Adrenal gland (tissue), 5 donors: ENCODE measurements at regions not wholly inside any gene's neighbourhood (a gene's known extent, or its start where the extent isn't known, plus 50 kb on each side); places are given as distances from the start of the nearest gene placed in this dataset.

ENCODE experiments used
- POLR2A ChIP-seq, 2 donors: fragments of 450-650 bp; IDR thresholded peaks; one replicate each; pipeline ENCODE4 v1.6.1; 2017; ENCODE audit warnings: antibody characterized with exemption in 2 of 2, mild to moderate bottlenecking in 2 of 2, moderate library complexity in 1 of 2
- TF ChIP-seq, protein P1 (sequence below), 6 experiments: fragments of 450-650 bp in 4 of 6; fragments of 200-600 bp in 2 of 6; sonication (generic) in 1 of 6; IDR thresholded peaks; 1 replicate in 5 of 6; 2 replicates in 1 of 6; pipeline versions ENCODE4 v1.5.1 to v1.8.0; 2016 to 2021; ENCODE audit warnings: antibody characterized with exemption in 6 of 6, mild to moderate bottlenecking in 2 of 6, moderate library complexity in 1 of 6
- donor health status: DM: no; HTN: no; CAD: no.

DNA sequence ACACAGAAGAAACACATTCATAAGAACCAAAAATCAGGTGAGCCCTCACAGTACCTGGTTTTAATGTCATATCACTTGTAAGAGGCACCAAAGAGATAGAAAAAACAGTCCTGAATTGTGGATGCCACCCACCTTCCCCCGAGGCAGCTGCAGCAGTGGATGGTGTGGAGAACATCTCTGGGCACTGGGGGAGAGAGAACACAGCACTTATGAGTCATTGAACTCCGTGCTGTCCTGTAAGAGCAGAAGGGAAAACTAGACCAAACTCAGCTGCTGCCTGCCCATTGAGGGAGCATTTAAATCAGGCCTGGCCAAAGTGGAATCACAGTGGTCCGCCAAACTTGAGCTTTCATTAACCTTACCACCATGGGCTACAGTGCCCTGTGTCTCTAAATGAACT lies 296.2 kb downstream of the SPATA31D1 start:
- TF ChIP-seq, protein P1, sequence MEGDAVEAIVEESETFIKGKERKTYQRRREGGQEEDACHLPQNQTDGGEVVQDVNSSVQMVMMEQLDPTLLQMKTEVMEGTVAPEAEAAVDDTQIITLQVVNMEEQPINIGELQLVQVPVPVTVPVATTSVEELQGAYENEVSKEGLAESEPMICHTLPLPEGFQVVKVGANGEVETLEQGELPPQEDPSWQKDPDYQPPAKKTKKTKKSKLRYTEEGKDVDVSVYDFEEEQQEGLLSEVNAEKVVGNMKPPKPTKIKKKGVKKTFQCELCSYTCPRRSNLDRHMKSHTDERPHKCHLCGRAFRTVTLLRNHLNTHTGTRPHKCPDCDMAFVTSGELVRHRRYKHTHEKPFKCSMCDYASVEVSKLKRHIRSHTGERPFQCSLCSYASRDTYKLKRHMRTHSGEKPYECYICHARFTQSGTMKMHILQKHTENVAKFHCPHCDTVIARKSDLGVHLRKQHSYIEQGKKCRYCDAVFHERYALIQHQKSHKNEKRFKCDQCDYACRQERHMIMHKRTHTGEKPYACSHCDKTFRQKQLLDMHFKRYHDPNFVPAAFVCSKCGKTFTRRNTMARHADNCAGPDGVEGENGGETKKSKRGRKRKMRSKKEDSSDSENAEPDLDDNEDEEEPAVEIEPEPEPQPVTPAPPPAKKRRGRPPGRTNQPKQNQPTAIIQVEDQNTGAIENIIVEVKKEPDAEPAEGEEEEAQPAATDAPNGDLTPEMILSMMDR (IDR thresholded peaks at IDR 0.05) = no peak
- no peak for TF ChIP-seq POLR2A (IDR thresholded peaks at IDR 0.05)
